ENCODE measurements at regions not wholly inside any gene's neighbourhood (a gene's known extent, or its start where the extent isn't known, plus 50 kb on each side); places are given as distances from the start of the nearest gene placed in this dataset.

GRCh38 chr4:107117726-107118125 lies 81.6 kb upstream of the DKK2 start:
- Histone ChIP-seq H3K4me2 (no peak overlapping the region), H3K36me3 (ENCODE audit: insufficient read depth) (no peaks in the 10 kb centered on the region)
- peaks cover 19% of the 10 kb centered on the region for H3K4me1 Mint-ChIP-seq

More at GRCh38 chr4:107117726-107118125, 81.6 kb upstream of the DKK2 start:
- H4K20me1 ChIP-seq (replicated peaks; ENCODE audit: insufficient read depth) = no peaks in the 10 kb centered on the region
- no peaks in the 10 kb centered on the region for H3F3A ChIP-seq (replicated peaks; ENCODE audit: low read depth)
- Mint-ChIP-seq H3K27me3 (ENCODE audit: insufficient read depth, low read depth, poor library complexity) (no peaks in the 10 kb centered on the region), H3K4me3 (no peak overlapping the region), H3K9me3 (peaks cover 4% of the 10 kb centered on the region; the same call in 1 of the 3 replicates), H3K27ac (no peak overlapping the region), H3K36me3 (ENCODE audit: low read depth) (peaks cover 4% of the 10 kb centered on the region; the same call in 1 of the 3 replicates)
- DNase-seq (ENCODE audit: low spot score) = no peak
- no peak for ATAC-seq
- peaks cover 11% of the 10 kb centered on the region for H3K4me1 ChIP-seq (ENCODE audit: insufficient read depth)
- no peaks in the 10 kb centered on the region for H3K79me2 ChIP-seq (replicated peaks; ENCODE audit: insufficient read depth)
- TF ChIP-seq REST (IDR thresholded peaks at IDR 0.05; ENCODE audit: unreplicated experiment) (no peak), ZNF331 (CRISPR knock-in tag; IDR thresholded peaks at IDR 0.05; ENCODE audit: low read depth) (no peak), NANOG (IDR thresholded peaks at IDR 0.05; ENCODE audit: borderline replicate concordance) (no peak), CREB1 (CRISPR knock-in tag; IDR thresholded peaks at IDR 0.05; ENCODE audit: low read depth) (no peak), JUNB (IDR thresholded peaks at IDR 0.05; ENCODE audit: unreplicated experiment) (no peak), STAT1 (IDR thresholded peaks at IDR 0.05; ENCODE audit: unreplicated experiment) (no peak), ETS1 (IDR thresholded peaks at IDR 0.05) (no peak), CTCF (conservative IDR thresholded peaks at IDR 0.05; ENCODE audit: low read depth in 2 of 2) (no peak), POLR2AphosphoS5 (IDR thresholded peaks at IDR 0.05; ENCODE audit: low read depth) (no peak), EZH2 (IDR thresholded peaks at IDR 0.05; ENCODE audit: low read depth, unreplicated experiment) (no peak), EZH2phosphoT487 (IDR thresholded peaks at IDR 0.05; ENCODE audit: unreplicated experiment) (no peak), ZNF462 (CRISPR knock-in tag; IDR thresholded peaks at IDR 0.05) (no peak), ZNF114 (CRISPR knock-in tag; IDR thresholded peaks at IDR 0.05) (no peak)
- no peaks in the 10 kb centered on the region for H3K27me3 ChIP-seq (ENCODE audit: insufficient read depth)
- H3K9me2 ChIP-seq (ENCODE audit: insufficient read depth) = 0 out of 2 replicates have a peak, but pooled peaks cover under 1% of the 10 kb centered on the region
- H3K27ac ChIP-seq (ENCODE audit: low read depth) = no peak overlapping the region
- no peak overlapping the region for H3K4me3 ChIP-seq
- H2AFZ ChIP-seq = no peak overlapping the region

All from GM23338 (cell line).